Transverse colon (tissue), 4 donors: ENCODE measurements at regions not wholly inside any gene's neighbourhood (a gene's known extent, or its start where the extent isn't known, plus 50 kb on each side); places are given as distances from the start of the nearest gene placed in this dataset.

ENCODE experiments used
- EP300 ChIP-seq: sonication (generic); formaldehyde crosslinking; IDR thresholded peaks from one replicate; pipeline ENCODE4 v1.6.1; 2017; ENCODE audit warnings: antibody characterized with exemption, low read depth
- POLR2A ChIP-seq: fragments of 450-650 bp; IDR thresholded peaks from one replicate; pipeline ENCODE4 v1.6.1; 2016; ENCODE audit warnings: antibody characterized with exemption, mild to moderate bottlenecking, moderate library complexity
- POLR2AphosphoS5 ChIP-seq, 3 donors: sonication (generic); formaldehyde crosslinking; IDR thresholded peaks; one replicate each; pipeline ENCODE4 v1.6.1; 2016; ENCODE audit warnings: antibody characterized with exemption in 3 of 3
- TF ChIP-seq, protein P1 (sequence below), 5 experiments: fragments of 200-600 bp in 3 of 5; fragments of 450-650 bp in 2 of 5; sonication (generic) in 3 of 5; IDR thresholded peaks; 1 replicate in 2 of 5; 2 replicates in 3 of 5; pipeline ENCODE4 v1.5.1; 2016 to 2017; ENCODE audit warnings: antibody characterized with exemption in 5 of 5, inconsistent platforms in 3 of 5, mild to moderate bottlenecking in 2 of 5, moderate library complexity in 1 of 5

DNA sequence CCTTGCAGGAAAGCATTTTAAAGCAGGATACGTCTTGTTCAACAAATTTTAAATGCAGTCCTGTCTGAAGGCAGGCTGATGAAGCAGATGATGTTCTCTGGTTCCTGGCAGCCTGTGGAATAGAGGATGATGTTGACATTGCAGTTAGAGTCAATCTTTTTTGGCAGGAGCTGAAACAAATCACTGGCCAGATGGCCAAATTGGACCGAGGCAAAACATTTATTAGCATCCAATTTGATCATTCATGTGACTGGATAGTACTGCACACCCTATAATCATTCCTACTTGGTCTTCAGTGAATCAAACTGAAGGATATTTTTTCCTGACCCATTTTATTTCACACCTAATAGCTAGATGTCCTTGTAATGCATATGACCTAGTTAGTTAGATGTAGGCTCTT lies 172.2 kb upstream of the SLC10A2 start:
- TF ChIP-seq, protein P1, sequence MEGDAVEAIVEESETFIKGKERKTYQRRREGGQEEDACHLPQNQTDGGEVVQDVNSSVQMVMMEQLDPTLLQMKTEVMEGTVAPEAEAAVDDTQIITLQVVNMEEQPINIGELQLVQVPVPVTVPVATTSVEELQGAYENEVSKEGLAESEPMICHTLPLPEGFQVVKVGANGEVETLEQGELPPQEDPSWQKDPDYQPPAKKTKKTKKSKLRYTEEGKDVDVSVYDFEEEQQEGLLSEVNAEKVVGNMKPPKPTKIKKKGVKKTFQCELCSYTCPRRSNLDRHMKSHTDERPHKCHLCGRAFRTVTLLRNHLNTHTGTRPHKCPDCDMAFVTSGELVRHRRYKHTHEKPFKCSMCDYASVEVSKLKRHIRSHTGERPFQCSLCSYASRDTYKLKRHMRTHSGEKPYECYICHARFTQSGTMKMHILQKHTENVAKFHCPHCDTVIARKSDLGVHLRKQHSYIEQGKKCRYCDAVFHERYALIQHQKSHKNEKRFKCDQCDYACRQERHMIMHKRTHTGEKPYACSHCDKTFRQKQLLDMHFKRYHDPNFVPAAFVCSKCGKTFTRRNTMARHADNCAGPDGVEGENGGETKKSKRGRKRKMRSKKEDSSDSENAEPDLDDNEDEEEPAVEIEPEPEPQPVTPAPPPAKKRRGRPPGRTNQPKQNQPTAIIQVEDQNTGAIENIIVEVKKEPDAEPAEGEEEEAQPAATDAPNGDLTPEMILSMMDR (IDR thresholded peaks at IDR 0.05): no peak
- TF ChIP-seq EP300: no peak
- no peak for TF ChIP-seq POLR2AphosphoS5 (IDR thresholded peaks at IDR 0.05)
- no peak for TF ChIP-seq POLR2A
